Colonic mucosa (tissue), 4 donors: ENCODE measurements at regions not wholly inside any gene's neighbourhood (a gene's known extent, or its start where the extent isn't known, plus 50 kb on each side); places are given as distances from the start of the nearest gene placed in this dataset.

Experiments
- DNase-seq: peaks from one replicate; pipeline ENCODE4 v3.0.0-alpha.2; 2020
- H3K27ac ChIP-seq: fragments of 200-600 bp; one replicate; pipeline ENCODE4 v1.8.0; 2021
- H3K27me3 ChIP-seq: fragments of 200-600 bp; one replicate; pipeline ENCODE4 v1.8.0; 2021
- H3K36me3 ChIP-seq: fragments of 200-600 bp; one replicate; pipeline ENCODE4 v1.8.0; 2021
- H3K4me1 ChIP-seq: fragments of 200-600 bp; one replicate; pipeline ENCODE4 v1.8.0; 2021; ENCODE audit warnings: mild to moderate bottlenecking
- H3K4me3 ChIP-seq: fragments of 200-600 bp; one replicate; pipeline ENCODE4 v1.8.0; 2021
- H3K9ac ChIP-seq, 2 donors: one replicate each; pipeline ENCODE4 v1.7.0; 2013; ENCODE audit warnings: control low read depth in 2 of 2, low read depth in 2 of 2, low read length in 2 of 2
- H3K9me3 ChIP-seq: fragments of 200-600 bp; one replicate; pipeline ENCODE4 v1.8.0; 2021
- intact Hi-C: fragments of 100-400 bp; cut with DNase I; formaldehyde crosslinking; loops from one replicate; pipeline ENCODE4 v1.14.1; 2022
- TF ChIP-seq, protein P1 (sequence below): fragments of 200-600 bp; IDR thresholded peaks from one replicate; pipeline ENCODE4 v1.8.0; 2022; ENCODE audit warnings: antibody characterized with exemption, mild to moderate bottlenecking
- donor health status: healthy.
- donor health status: DM: no; HTN: no; CAD: no.
- donor health status: DM: no; HTN: no; CAD: no.

DNA sequence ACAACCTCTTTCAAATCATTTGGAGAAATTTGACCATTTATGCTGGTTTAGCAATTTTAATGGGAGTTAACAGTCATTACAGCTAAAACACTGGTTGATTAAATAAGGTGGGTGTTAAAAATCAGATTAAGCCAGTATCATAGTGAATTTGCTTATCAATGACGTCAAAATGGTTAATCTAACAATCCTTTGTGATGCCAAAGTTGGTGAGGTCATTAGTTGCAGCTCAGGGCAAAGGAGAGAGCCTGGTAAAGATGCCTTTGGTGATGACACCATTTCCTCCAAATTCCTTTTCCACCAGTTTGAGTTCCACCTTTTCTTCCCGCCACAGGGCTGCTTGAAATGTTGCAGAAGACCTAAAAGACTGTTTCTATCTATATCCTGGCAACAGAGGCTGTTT lies 757.1 kb upstream of the PIK3C3 start:
- no peak overlapping the region for H3K4me3 ChIP-seq
- no peak for DNase-seq
- no peaks in the 10 kb centered on the region for H3K9me3 ChIP-seq
- no peak overlapping the region for H3K9ac ChIP-seq
- no peaks in the 10 kb centered on the region for H3K4me1 ChIP-seq
- TF ChIP-seq, protein P1, sequence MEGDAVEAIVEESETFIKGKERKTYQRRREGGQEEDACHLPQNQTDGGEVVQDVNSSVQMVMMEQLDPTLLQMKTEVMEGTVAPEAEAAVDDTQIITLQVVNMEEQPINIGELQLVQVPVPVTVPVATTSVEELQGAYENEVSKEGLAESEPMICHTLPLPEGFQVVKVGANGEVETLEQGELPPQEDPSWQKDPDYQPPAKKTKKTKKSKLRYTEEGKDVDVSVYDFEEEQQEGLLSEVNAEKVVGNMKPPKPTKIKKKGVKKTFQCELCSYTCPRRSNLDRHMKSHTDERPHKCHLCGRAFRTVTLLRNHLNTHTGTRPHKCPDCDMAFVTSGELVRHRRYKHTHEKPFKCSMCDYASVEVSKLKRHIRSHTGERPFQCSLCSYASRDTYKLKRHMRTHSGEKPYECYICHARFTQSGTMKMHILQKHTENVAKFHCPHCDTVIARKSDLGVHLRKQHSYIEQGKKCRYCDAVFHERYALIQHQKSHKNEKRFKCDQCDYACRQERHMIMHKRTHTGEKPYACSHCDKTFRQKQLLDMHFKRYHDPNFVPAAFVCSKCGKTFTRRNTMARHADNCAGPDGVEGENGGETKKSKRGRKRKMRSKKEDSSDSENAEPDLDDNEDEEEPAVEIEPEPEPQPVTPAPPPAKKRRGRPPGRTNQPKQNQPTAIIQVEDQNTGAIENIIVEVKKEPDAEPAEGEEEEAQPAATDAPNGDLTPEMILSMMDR: no peak
- no peak overlapping the region for H3K27ac ChIP-seq
- no peaks in the 10 kb centered on the region for H3K36me3 ChIP-seq
- no peaks in the 10 kb centered on the region for H3K27me3 ChIP-seq
- intact Hi-C loops: no loop called here

DNA sequence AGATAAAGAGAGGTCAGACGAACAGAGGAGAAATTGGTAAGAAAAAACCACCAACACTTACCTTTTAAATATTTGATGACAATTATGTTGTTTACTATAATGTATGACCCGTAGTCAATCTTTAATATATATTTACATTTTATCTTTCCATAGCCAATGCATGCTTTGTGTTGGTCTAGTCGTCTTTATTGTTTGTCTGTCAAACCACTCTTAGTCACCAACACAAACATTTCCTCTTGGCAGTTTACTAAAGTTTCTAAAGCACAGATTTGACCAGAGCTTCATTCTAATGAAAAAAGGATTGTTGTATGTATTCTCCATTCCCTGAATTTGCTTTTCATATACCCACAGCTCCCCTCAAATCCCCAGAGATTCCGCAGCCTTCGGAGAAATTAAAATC lies 784.7 kb upstream of the PIK3C3 start:
- H3K4me3 ChIP-seq: no peak overlapping the region
- H3K9me3 ChIP-seq: no peaks in the 10 kb centered on the region
- intact Hi-C loops: no loop called here
- H3K36me3 ChIP-seq: no peaks in the 10 kb centered on the region
- H3K4me1 ChIP-seq: no peaks in the 10 kb centered on the region
- H3K9ac ChIP-seq: no peak overlapping the region
- H3K27ac ChIP-seq: no peak overlapping the region
- H3K27me3 ChIP-seq: no peaks in the 10 kb centered on the region
- TF ChIP-seq, protein P1: no peak
- no peak for DNase-seq

DNA sequence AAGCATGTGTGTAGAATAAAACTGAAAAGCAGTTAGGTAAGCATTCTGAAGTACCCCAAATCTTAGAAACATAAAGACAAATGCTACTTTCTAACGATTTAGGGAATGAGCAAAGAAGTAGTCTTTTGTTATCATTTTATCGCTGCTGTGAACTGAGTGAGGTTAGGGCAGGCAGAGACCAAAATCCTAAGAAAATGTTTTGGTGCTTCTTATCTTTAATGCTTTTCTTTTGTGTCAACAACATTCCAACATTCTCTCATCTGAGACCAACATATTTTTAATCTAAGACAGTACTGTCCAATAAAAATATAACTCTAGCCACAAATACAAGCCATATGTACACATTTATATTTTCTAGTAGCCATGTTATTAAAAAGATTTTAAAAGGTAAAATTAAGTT lies 789.4 kb upstream of the PIK3C3 start:
- Histone ChIP-seq H3K4me3 (no peak overlapping the region), H3K9ac (no peak overlapping the region), H3K27ac (no peak overlapping the region), H3K36me3 (no peaks in the 10 kb centered on the region), H3K9me3 (no peaks in the 10 kb centered on the region), H3K27me3 (no peaks in the 10 kb centered on the region), H3K4me1 (no peaks in the 10 kb centered on the region)
- DNase-seq: no peak
- intact Hi-C loops: no loop called here
- TF ChIP-seq, protein P1: no peak

DNA sequence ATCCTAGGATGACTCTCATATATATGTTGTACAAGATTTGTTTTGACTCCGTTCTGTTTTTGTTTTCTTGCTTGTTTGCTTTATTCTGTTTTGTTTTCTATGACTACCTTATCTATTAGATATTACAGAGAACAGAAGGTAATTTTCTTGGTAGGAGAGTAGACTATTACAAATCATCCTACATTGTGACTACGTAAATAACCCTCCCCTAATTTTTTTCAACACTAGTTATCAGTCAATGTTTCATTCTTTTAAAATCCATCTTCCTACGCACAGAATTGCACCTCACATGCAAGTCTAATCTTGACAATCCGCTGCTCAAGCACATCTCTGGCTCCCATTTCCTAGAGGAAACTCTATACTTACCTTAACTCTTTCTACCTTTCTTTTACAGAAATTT lies 792.3 kb upstream of the PIK3C3 start:
- no peaks in the 10 kb centered on the region for H3K9me3 ChIP-seq
- no peak overlapping the region for H3K9ac ChIP-seq
- DNase-seq: no peak
- no peak overlapping the region for H3K27ac ChIP-seq
- TF ChIP-seq, protein P1: no peak
- no peaks in the 10 kb centered on the region for H3K36me3 ChIP-seq
- intact Hi-C loops: no loop called here
- no peak overlapping the region for H3K4me3 ChIP-seq
- H3K4me1 ChIP-seq: no peaks in the 10 kb centered on the region
- no peaks in the 10 kb centered on the region for H3K27me3 ChIP-seq

DNA sequence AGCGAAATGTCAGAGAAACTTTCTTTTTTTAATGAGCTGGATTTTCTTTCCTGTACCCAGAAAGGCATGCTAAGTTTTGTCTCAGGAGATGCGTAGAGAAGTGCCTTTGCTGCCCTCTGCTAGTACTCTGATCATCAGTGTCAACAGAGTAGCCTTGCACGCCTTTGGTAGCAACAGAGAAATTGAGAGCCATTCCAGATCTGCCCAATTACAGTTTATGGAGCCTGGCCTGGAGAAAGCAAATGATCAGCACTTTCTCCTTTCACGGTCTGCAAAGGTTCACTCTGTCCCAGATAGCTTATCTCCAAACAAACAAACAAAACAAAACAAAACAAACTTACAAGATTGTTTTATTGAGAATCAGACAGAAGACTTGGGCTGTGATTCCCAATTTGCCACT lies 792.8 kb upstream of the PIK3C3 start:
- Histone ChIP-seq H3K36me3 (no peaks in the 10 kb centered on the region), H3K27ac (no peak overlapping the region), H3K9ac (no peak overlapping the region), H3K27me3 (no peaks in the 10 kb centered on the region), H3K9me3 (no peaks in the 10 kb centered on the region), H3K4me1 (no peaks in the 10 kb centered on the region), H3K4me3 (no peak overlapping the region)
- intact Hi-C loops: no loop called here
- no peak for DNase-seq
- TF ChIP-seq, protein P1: no peak
